ENCODE measurements at regions not wholly inside any gene's neighbourhood (a gene's known extent, or its start where the extent isn't known, plus 50 kb on each side); places are given as distances from the start of the nearest gene placed in this dataset.

- DNase-seq (ENCODE audit: low spot score in 2 of 2): no peak
- H3K27me3 ChIP-seq: no peaks in the 10 kb centered on the region
- WGBS, 2 donors: 81 to 86% methylated on average over 16 of the region's 16 CpGs
- no peaks in the 10 kb centered on the region for H3K36me3 ChIP-seq
- H3K4me1 ChIP-seq: no peaks in the 10 kb centered on the region
- TF ChIP-seq CTCF (IDR thresholded peaks at IDR 0.05) (no peak), POLR2A (IDR thresholded peaks at IDR 0.05) (no peak), EP300 (IDR thresholded peaks at IDR 0.05) (no peak)
- no peak overlapping the region for H3K4me3 ChIP-seq
- H3K27ac ChIP-seq: no peak overlapping the region
- H3K9me3 ChIP-seq: no peaks in the 10 kb centered on the region
These were observed 73.3 kb upstream of the CNEP1R1 start for GRCh38 chr16:49951574-49952195.

DNA sequence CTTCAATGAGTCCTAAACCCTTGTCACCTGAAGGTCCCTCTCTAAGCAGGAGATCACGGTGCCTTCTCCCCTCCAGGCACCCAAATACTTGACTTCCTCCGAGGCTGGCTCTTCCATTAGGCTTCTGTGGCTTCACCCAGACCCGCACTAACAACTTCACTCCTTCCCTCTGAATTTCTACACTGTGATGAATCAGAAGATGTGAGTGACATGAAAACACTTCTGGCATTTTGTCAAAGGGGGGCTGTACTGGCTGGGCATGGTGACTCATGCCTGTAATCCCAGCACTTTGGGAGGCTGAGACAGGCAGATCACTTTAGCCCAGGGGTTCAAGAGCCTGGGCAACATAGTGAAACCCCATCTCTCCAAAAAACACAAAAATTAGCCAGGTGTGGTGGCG, 72.6 kb upstream of the CNEP1R1 start:
- H3K27me3 ChIP-seq: no peaks in the 10 kb centered on the region
- no peak overlapping the region for H3K27ac ChIP-seq
- H3K4me3 ChIP-seq: no peak overlapping the region
- 75 to 79% methylated on average over 4 of the region's 4 CpGs for WGBS, 2 donors
- no peak for DNase-seq (ENCODE audit: low spot score in 2 of 2)
- no peaks in the 10 kb centered on the region for H3K36me3 ChIP-seq
- no peaks in the 10 kb centered on the region for H3K9me3 ChIP-seq
- H3K4me1 ChIP-seq: no peaks in the 10 kb centered on the region
- TF ChIP-seq POLR2A (IDR thresholded peaks at IDR 0.05): no peak

- TF ChIP-seq POLR2A (IDR thresholded peaks at IDR 0.05): no peak
- TF ChIP-seq EP300 (IDR thresholded peaks at IDR 0.05): no peak
- no peak for TF ChIP-seq CTCF (IDR thresholded peaks at IDR 0.05)
- Histone ChIP-seq H3K36me3 (no peaks in the 10 kb centered on the region), H3K27ac (no peak overlapping the region), H3K9me3 (no peaks in the 10 kb centered on the region), H3K4me1 (peaks cover 0 to 2% (median 0%) of the 10 kb centered on the region in 4 donors), H3K27me3 (no peaks in the 10 kb centered on the region), H3K4me3 (no peak overlapping the region)
- WGBS, 2 donors: 61 to 67% methylated on average over 2 of the region's 2 CpGs
- DNase-seq (ENCODE audit: low spot score in 2 of 2): no peak
These were observed 71.9 kb upstream of the CNEP1R1 start for GRCh38 chr16:49953090-49953489.

DNA sequence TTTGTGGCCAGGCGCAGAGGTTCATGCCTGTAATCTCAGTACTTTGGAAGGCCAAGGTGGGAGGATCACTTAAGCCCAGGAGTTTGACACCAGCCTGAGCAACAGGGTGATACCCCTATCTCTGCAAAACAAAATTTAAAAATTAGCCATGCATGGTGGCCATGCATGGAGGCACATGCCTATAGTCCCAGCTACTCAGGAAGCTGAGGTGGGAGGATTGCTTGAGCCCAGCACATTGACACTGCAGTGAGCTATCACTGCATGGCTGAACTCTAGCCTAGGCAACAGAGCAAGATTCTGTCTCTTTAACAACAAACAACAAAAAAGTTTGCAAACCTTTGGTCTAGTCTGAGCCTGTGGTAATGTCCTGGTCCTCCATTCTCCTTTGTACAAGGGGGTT, 69.2 kb upstream of the CNEP1R1 start:
- Histone ChIP-seq H3K9me3 (no peaks in the 10 kb centered on the region), H3K4me1 (peaks cover 0 to 8% (median 0%) of the 10 kb centered on the region in 4 donors)
- WGBS, 2 donors: 94 to 100% methylated on average over 1 of the region's 1 CpG

DNA sequence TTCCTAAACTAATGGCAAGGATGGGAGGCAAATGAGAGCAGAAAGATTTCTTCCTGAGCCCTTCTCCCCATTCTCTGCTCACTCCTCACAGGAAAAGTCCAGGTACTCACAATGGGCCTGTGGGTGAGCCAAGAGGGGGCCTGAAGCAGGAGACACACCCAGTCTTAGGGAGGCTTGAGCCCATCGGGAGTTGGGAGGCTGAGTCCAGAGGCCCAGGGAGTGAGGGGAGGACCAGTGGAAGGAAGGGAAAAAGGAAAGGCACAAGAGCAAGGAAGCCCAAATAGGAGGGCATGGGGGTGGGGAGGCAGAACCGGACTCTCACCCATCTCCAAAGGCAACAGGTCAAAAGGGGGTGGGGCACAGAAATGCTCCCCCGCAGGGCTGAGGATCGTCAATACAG, 68.1 kb upstream of the CNEP1R1 start:
- peaks cover 0 to 13% (median 0%) of the 10 kb centered on the region in 4 donors for H3K4me1 ChIP-seq
- no peak overlapping the region for H3K4me3 ChIP-seq
- H3K27me3 ChIP-seq: no peaks in the 10 kb centered on the region
- H3K9me3 ChIP-seq: no peaks in the 10 kb centered on the region
- no peak overlapping the region for H3K27ac ChIP-seq
- no peaks in the 10 kb centered on the region for H3K36me3 ChIP-seq
- TF ChIP-seq CTCF (IDR thresholded peaks at IDR 0.05) (no peak), EP300 (IDR thresholded peaks at IDR 0.05) (no peak), POLR2A (IDR thresholded peaks at IDR 0.05) (no peak)
- DNase-seq (ENCODE audit: low spot score in 2 of 2): no peak
- 87% methylated on average over 4 of the region's 4 CpGs for WGBS, 2 donors

More for the DNA sequence above, 69.2 kb upstream of the CNEP1R1 start:
- TF ChIP-seq POLR2A (IDR thresholded peaks at IDR 0.05) (no peak), EP300 (IDR thresholded peaks at IDR 0.05) (no peak), CTCF (IDR thresholded peaks at IDR 0.05) (no peak)
- no peak overlapping the region for H3K27ac ChIP-seq
- DNase-seq (ENCODE audit: low spot score in 2 of 2): no peak
- no peaks in the 10 kb centered on the region for H3K27me3 ChIP-seq
- no peaks in the 10 kb centered on the region for H3K36me3 ChIP-seq
- no peak overlapping the region for H3K4me3 ChIP-seq
